Activated CD4-positive, CD25-positive, alpha-beta regulatory T cell treated with anti-CD3 and anti-CD28 coated beads, Interleukin-2, amount 50 U/mL, for 24 hours (primary cell): ENCODE measurements at regions not wholly inside any gene's neighbourhood (a gene's known extent, or its start where the extent isn't known, plus 50 kb on each side); places are given as distances from the start of the nearest gene placed in this dataset.

ENCODE experiments used
- ATAC-seq, 2 donors: fragments of 150-1000 bp; cut with Tn5 transposase; one replicate each; pipeline ENCODE4 v1.10.0; 2021; ENCODE audit warnings: mild to moderate bottlenecking in 1 of 2, moderate library complexity in 1 of 2

DNA sequence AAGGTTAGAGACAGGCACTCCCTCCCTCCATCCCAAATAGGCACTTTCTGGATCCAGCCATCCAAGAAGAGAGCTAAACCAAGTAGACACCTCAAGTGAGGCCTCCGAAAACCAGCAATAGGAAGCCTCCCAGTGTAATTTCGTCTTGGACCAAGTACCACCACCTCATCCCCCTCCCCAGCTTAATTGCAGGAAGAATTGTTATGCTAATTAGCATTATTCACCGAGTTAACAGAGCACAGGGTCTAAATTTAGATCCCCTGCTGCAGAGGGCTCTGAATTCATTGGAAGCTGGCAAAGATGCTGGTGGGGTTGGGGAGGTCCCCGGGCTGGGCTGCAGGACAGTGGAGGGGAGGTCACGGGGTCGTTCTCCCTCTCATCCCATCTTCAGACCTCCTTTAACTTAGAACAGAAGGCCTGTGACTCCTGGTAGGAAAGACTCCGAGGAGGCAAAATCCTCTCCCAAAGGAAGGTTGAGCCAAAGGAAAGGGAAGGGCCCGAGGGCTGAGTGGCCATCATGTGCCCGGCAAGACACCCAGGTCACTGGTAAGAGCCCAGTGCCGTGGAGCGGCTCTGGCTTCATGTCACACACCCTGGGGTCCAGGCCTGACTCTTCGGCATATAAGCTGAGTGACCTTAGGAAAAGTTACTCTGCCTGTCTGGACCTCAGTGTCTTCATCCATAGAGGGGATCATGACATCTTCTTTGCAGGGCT, 209.2 kb upstream of the GRIK3 start:
- ATAC-seq, result no peak

DNA sequence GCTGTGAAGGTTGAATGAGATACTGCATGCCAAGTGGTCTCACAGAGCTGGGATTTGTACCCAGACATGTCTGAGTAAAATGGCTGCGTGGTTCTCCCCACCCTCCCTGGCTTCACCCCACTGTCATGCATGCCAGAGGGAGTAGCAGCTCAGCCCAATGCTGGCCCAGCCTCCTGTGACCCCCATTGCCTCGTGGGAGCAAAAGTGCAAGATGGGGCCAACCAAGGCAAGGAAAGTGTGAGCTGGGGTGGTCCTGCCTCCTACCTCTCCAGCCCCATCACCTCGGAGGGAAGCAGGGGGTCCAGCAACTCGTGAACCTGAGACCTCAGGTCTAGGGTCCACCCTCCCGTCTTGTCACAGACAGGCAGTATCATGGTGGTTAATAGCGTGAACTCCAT, 209.8 kb upstream of the GRIK3 start:
- ATAC-seq, result no peak

DNA sequence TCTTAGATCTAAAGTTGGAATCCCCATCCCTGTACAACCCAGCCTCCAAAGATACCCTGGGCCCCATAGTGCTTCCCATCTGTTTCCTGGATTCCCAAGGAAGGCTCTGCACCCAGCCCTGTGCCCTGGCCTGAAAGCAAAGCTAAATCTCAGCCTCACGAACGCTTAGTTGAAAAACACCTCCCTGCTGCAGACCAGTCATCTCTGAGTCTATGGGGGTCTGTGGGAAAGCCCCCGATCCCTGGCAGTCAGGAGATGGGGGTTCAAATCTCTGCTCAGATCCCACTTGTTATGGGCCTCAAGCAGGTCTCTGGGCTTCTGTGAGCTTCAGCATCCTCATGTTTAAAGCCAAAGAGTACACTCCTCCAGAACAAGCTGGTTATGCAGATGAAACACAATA, 210.5 kb upstream of the GRIK3 start:
- ATAC-seq, result no peak

DNA sequence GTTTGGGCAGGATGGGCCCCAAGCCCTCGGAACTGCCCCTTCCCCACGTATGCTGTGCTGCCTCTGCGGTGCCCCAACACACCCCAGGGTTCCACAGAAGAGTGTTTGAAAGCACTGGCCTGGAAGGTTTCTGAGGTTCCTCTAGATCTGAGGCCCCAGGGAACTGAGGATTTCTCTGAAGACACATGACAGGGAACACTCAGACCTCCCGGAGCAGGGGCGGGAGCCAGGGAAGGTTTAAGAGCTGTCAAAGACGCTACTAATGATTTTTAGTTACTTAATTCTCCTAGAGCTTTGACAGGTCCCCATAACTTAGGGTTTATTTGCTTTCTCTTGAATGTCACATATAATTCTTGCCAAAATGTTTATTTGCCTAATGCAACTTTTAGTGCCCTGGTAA, 212.3 kb upstream of the GRIK3 start:
- no peak for ATAC-seq

DNA sequence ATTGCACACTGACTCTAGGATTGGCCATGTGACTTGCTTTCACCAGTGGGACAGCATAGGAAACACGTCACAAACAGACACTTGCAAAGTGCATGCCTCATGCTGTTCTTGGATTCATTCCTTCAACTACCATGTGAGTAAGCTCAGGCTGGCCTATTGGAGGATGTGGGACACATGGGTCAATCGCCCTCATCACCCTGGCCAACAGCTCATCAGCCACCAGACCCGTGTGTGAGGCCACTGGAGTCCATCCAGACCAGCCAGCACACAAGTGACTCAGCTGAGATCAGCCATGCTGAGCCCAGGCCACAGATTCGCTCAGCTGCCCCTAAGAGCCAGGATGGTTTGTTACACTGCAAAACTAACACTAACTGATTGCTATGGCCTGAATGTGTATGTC, 216.1 kb upstream of the GRIK3 start:
- no peak for ATAC-seq

DNA sequence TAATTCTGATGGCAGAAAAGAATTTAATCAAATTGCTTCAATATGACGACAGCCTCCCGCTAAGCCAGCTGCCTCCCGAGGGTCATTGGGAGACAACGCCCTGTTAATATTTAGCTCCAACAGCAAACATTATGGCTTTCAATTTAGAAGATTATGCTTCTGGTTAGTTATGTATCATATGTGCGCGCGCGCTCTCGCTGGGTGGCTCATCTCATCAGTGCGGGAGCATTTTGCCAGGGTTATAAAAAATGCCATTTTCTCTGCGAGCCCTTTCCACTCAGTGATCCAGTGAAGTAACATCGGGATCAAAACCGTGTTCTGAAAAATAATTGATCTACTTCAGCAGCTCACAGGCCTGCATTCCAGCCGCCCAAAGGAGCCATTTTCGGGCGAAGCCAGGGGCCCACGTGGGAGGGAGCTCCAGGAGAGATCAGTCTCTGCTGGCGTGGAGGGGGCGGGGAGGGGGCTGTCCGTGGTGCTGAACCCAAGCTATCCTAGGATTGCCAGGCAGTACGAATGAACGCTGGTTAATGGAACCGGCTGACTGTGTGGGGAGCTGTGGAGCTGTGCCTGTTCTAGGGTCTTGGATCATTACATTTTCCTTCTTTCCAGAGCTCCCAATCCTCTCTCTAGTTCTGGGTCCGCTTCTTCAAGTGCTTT, 219.1 kb upstream of the ZC3H12A start:
- ATAC-seq, result no peak

DNA sequence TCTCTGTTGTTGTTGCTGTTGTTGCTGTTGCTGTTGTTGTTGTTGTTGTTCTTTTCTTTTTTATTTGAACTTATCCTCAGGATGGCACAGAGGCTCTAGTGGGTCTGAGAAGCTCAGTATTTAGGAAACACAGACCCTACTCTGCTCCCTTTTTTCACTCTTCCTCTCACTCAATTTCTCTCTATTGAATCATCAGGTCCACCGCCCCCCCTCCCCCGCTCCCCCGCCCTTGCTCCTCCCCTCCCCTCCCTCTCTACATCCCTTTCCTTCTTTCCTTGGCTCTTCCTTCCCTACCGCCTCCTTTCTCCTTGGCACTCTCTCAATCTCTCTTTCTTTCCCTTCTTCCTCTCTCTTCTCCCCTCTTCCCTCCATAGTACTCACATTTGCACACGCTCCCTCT, 218.5 kb upstream of the ZC3H12A start:
- ATAC-seq, result no peak

DNA sequence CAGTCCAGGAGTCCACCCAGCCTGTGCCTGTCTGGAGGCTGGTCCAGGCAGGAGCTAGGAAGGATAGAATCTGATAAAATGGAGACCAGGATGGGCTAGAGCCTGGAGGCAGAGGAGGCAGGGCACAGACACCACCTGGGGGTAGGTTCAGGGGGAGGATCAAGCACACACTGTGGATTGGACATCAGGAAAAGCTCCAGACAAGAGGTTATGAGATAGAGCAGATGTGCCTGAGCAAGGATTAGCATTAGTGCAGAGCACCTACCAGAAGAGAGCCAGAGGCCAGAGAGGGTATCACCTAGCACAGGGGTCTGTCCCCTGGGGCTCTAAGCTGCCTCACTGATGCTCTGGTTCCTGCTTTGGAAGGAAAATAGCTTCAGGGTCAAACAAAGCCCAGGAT, 216.7 kb upstream of the ZC3H12A start:
- no peak for ATAC-seq

DNA sequence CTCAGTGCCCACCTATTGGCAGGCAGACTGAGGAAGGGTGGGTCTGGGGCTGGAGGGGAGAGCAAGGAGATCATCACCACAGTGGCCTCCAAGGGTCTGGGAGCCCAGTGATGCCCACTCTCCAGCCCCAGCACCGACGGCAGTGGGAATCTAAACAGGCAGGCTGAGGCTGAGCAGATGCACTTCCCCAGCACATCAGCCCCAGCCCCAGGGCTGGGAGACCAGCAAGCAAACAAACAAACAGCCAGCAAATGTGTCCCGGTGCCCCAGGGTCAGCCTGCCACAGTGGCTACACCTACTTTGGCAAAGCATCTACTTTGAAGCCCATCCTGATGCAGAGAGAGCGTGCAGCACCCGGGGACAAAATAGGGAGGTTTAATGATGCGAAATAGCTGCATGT, 216.3 kb upstream of the ZC3H12A start:
- no peak for ATAC-seq

DNA sequence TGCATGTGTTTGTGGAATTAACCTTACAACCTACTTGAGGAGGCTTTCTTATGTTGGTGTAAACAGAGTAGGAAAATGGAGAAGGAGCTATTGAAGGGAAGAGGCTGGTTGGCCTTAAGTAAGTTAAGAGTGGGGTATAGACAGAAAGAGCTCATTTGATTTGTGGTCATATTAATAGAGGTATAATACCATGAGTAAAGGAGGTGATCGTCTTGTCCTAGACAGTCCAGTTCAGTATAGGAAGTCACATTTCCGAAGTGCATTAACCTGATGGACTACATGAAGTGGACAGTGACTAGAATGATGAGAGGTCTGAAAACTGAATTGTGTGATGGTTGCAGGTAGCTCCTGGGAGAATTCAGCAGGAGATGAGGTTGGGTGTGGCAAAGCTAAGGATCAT, 215.4 kb upstream of the ZC3H12A start:
- ATAC-seq, result no peak

DNA sequence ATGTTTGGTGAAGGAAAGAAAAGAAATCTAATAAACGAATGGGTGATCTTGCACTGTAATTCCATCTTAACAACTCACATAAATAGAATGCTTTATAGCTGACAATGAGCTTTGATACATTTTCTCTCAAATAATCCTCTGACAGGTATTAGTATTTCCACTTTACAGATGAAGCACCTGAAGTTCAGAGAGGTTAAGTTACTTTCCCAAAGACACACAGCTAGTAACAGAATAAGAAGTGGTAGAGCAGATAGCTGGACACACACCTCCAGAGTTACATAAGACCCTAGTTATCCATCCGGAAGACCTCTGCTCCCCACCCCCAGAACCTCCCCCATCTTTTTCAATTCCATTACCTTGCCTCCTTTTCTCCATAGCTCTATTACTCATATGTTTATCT, 213.3 kb upstream of the ZC3H12A start:
- ATAC-seq, result no peak

DNA sequence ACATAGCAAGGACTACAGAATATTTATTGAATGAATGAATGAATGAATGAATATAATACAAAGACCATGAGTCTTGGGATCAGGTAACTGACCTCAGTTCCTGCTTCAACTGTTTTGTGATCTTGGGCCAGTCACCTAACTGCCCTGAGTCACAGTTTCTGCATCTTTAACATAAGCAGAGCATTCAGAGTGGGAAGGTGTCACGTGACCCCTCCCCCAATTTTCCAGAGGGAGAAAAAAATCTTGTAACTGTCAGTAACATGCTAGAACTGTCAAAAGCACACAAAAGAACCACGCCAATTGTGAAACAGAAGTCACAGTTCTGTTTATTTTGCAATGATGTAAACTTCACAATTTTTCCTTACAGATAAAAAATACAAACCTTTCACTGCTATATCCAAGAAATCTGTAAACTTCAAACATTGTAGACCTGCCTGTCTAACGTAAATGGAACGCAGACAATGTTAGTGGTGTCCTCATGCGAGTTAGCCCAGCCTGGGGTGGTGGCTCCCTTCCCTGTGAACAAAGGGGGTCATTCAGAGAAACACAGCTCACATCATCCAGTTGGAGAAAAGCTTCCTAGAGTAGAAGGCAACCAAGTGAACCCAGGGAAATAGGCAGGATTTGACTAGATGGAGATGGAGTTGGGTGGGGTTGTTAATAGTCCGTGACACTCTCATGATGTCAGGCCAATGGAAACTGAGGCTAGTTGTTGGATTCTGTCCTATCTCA, 211.8 kb upstream of the ZC3H12A start:
- ATAC-seq, result no peak

DNA sequence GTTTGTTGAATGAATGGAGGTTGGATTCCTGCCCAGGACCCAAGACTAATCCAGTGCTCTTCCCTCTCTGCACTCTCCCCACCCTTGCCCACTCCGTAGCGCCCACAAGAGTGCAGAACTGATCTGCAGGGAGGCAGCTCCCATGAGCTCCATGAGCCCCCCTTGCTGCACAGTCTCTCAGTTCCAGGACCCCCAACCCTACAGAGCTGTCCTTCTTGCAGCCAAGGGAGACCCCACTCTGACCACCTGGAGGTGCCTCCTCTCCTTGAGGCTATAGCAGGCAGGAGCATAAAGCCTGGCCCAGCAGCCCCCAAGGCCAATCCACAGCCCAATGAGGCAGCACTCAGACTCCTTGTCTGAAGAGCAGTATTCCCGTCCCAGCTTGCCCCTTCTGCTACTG, 209.2 kb upstream of the ZC3H12A start:
- no peak for ATAC-seq

DNA sequence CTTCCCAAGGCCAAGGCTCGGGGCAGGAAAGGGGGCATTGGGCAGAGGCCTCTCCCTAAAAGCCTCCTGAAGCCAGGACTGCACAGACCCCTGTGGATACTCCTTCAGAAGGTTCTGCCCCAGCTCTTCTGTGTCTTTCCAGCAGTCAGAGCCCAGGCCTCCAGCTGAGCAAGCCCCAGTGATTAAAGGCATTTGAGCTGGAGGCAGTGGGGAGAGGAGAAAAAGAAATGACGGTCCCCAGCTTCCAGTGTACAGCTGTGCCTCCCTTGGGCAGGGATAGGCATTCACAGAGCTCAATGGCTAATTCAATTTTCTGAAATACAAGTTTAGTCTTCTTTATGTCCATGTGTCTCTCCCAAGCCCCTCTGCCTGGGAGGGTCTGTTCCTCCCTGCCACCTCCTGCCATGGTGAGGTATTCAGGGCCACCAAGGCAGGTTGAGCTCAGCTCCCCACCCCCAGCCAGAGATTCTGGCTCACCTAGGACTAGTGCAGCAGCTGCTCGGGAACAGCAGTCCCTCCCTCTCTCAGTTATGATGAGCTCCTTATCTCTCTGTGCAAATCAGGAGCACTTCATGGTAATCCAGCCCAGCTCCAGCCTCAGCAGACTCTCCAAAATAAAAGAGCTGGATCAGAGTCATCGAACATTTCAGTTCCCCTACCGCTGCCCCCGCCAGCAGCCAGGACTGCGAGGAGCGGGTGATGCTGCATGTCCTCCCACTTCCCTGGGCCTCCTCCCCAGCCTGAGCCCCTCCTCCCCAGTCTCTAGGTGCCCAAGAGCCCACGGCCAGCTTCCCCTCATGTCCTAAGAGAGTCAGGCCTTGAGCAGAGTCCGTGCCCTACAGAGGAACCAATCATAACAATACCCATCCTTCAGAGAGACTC, 208.4 kb upstream of the ZC3H12A start:
- no peak for ATAC-seq

DNA sequence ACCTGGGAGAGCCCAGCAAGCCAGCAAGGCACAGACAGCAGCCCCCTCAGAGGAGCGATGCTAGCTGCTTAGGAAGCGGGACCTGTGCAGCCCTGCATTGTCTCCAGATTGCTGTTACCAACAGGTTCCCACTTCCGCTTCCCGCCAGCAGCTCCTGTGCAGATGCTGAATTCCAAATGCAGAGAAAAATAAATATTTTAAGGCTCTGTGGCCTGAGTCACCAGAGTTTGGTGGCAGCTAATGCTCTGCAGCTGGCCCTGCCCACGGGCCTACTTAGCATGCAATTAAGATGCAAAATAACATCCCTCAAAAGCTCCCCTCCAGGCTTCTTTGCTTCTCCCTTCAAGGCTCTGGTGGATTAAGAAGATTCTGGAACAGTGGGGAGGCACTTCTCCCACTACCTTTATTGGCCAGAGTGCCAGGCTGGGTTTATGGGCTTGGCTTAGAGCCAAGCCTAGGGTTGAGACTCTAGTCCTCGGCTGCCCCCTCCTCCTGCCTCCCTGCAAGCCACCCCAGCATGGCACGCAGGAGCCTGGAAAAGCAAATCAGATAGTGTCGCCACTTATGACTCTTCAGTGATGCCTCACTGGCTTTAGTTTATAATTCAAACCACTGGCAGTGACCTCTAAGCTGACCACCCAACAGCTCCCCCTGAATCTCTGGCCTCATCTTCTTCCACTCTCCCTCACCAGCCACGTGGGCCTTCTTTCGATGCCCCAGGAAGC, 207.1 kb upstream of the ZC3H12A start:
- ATAC-seq, result no peak

DNA sequence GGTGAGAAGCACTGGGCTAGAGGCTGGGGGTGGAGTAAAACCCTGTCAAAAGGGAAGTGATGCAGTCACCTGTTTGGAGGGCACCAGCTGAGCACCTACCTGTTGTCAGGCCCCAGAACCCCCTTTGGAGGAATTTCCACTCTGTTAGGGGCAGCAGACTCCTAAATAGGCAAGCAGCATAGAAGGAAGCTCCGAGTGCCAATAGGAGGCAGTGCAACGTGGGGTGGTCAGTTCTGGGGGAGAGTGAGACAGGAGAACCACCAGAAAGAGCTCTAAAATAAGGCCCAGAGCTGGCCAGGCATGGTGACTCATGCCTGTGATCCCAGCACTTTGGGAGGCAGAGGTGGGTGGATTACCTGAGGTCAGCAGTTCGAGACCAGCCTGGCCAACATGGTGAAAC, 203.7 kb upstream of the ZC3H12A start:
- no peak for ATAC-seq

DNA sequence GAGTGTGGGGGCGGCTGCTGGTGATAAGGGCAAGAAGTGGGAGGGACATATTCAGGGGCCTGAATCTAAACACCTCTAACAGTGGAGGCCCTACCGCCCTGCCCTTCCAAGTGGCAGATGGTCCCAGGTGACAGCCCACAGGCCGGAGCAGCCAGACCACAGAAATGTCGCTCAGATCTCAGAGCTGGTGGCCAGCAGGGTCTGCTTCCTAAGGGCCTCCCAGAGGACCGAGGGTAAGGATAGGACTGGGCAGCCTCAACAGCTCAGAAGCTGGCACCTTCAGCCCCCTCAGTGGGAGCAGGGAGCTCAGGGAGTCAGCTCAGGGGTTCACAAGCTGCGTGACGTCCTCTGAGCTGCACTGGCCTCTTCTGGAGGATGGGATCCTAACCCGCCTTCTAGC, 201.8 kb upstream of the ZC3H12A start:
- ATAC-seq, result no peak

DNA sequence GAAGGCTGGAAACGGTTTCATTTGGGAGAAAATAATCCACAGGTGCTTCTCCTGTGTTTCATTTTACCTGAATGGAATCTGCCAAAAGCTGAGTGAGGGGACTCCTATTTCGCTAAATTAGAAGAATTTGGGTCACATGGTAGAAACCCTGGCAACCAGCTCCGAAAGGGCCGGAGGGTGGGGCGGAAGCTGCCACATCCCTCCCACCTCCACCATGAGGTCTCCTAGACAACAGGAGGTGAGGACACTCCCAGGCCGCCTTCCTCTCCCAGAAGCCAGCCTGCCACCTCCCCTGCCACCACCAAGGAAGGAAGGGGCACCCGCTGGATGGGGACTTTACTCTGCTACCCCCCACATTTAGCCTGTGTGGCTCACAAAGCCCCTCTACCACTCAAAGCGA, 199.9 kb upstream of the ZC3H12A start:
- ATAC-seq, result no peak

DNA sequence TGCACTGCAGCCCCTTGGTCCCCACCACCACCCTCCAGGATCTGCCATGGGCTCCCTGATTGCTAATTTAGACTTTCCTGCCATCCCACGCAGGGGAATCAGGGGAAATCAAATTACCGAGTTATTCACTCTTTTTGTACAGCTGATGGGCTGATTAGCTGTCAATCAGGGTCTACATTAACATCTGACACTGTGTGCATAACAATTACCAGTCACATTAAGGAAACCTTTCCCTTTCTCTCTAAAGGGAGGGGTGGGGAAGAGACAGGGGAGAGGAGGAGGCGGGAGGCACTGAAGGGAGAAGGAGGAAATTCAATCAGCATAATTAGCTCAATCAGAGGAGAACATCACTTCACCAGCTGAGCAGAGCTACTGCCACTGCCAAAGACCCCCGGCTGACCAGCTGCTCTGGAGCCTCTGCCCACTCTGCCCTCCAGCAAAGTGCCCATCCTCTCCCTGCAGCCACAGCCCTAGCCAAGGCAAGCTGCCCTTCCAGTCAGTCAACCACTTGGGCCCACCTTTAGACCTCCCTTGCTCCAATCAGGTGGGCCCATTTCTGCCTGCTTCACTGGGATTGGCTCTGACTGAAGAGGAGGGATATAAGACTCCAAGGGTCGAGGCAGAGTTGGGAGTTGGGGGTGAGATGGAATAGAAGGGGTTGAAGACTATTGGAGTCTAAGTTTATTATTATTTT, 199.3 kb upstream of the ZC3H12A start:
- ATAC-seq, result no peak

DNA sequence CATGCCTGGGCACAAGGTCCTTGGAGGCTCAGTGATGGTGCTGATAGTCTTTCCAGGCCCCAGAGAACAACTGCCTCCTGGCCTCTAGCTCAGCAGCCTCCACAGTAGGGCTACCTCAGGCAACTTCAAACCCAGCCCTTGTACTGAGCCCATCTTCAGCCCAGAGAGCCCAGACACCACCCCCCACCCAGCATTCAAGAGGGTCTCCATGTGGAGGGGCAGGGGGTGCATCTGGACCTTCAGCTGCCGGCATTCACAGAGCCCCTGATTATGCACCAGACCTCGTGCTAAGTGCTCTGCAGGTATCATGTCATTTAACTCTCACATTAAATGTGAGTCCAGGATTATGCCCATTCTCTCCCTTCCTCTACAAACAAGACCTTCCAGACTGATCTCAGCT, 197.0 kb upstream of the ZC3H12A start:
- no peak for ATAC-seq

DNA sequence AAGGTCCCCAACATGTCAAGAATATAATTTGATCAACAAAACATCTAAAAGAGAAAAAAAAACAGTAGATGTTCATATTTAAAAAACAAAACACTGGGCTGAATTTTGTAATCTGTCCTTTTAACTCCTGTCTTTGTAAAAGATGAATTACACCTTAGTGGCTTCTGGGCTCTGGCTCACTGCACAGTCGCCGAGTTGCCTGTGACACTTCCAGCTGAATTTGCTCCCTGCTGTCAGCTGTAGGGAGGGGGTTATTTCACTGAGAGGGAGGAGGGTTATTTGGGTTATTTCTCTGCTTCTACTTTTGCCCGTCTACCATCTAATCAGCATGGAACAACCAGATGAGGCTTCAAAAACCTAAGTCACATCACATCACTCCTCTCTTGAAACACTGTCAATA, 193.0 kb upstream of the ZC3H12A start:
- no peak for ATAC-seq

DNA sequence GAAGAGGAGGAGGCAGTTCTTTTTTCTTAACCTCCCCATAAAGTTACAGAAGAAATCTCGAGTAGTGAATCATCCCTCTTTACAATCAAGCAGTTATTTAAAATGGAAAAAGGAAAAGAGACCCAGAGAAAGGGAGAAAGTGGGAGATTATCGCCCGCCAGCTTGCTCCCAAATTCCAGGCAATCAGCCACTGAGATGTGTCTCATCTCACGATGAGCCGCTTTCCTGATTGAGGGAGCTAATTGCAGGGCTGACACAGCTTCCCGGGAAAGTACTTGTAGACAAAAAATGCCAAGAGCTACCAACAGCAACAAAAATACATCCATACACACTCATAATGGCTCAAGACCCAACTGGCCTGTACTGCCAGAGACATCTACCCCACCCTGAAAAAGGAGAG, 191.6 kb upstream of the ZC3H12A start:
- no peak for ATAC-seq
